ENCODE measurements at regions not wholly inside any gene's neighbourhood (a gene's known extent, or its start where the extent isn't known, plus 50 kb on each side); places are given as distances from the start of the nearest gene placed in this dataset.

- H3K36me3 Mint-ChIP-seq (ENCODE audit: insufficient read depth in 1 of 3, low read depth in 3 of 3): no peaks in the 10 kb centered on the region
- no peak overlapping the region for H4K8ac ChIP-seq (replicated peaks; ENCODE audit: insufficient read length, low read depth, low read length)
These were observed 1421.6 kb upstream of the CDH8 start for GRCh38 chr16:63457869-63458268.

More at GRCh38 chr16:63457869-63458268, 1421.6 kb upstream of the CDH8 start:
- Histone ChIP-seq H3K4me2 (ENCODE audit: insufficient read depth, insufficient read length, low read length) (no peak overlapping the region), H3K27ac (ENCODE audit: insufficient read length, low read depth, low read length) (no peak overlapping the region), H2BK5ac (ENCODE audit: insufficient read length, low read length) (no peak overlapping the region), H4K5ac (ENCODE audit: insufficient read length, low read depth, low read length) (no peak overlapping the region), H3K9me3 (ENCODE audit: control insufficient read depth, low read depth, low read length) (no peaks in the 10 kb centered on the region), H3K4me1 (ENCODE audit: insufficient read depth, low read length) (no peaks in the 10 kb centered on the region), H3K18ac (ENCODE audit: insufficient read length, low read depth, low read length) (no peak overlapping the region), H2AK5ac (ENCODE audit: insufficient read length, low read length) (no peak overlapping the region), H3K56ac (ENCODE audit: insufficient read length, low read depth, low read length) (no peak overlapping the region), H3K23ac (ENCODE audit: insufficient read length, low read depth, low read length) (no peak overlapping the region), H3K79me2 (ENCODE audit: insufficient read depth, low read length) (no peaks in the 10 kb centered on the region), H3K27me3 (ENCODE audit: insufficient read depth, low read length) (no peaks in the 10 kb centered on the region), H2BK120ac (ENCODE audit: low read depth, low read length, poor library complexity, severe bottlenecking) (no peak overlapping the region), H4K91ac (ENCODE audit: insufficient read length, low read depth, low read length) (no peak overlapping the region), H2BK12ac (ENCODE audit: insufficient read length, low read depth, low read length) (no peak overlapping the region), H3K4ac (ENCODE audit: low read depth, low read length) (no peak overlapping the region), H3K9ac (ENCODE audit: extremely low read depth, insufficient read length, low read length) (no peak overlapping the region), H3K23me2 (ENCODE audit: insufficient read length, low read depth, low read length, poor library complexity, severe bottlenecking) (no peaks in the 10 kb centered on the region), H4K20me1 (ENCODE audit: control insufficient read depth, insufficient read depth, insufficient read length) (no peaks in the 10 kb centered on the region), H3T11ph (ENCODE audit: low read length) (no peak overlapping the region), H3K14ac (ENCODE audit: insufficient read depth, low read length) (no peak overlapping the region), H2AFZ (ENCODE audit: low read length) (no peak overlapping the region), H3K79me1 (ENCODE audit: insufficient read depth, low read depth, low read length, poor library complexity, severe bottlenecking) (no peaks in the 10 kb centered on the region), H2BK20ac (ENCODE audit: low read depth, low read length, poor library complexity, severe bottlenecking) (no peak overlapping the region), H2BK15ac (ENCODE audit: low read depth, low read length) (no peak overlapping the region)
- H3K4me3 Mint-ChIP-seq: no peak overlapping the region
- H3K27ac Mint-ChIP-seq: no peak overlapping the region
- no CpG with 5 or more reads among the region's 2 CpGs for WGBS (ENCODE audit: extremely low coverage, insufficient read length, low lambda C conversion rate)
- DNase-seq: no peak
- TF ChIP-seq, protein P1, sequence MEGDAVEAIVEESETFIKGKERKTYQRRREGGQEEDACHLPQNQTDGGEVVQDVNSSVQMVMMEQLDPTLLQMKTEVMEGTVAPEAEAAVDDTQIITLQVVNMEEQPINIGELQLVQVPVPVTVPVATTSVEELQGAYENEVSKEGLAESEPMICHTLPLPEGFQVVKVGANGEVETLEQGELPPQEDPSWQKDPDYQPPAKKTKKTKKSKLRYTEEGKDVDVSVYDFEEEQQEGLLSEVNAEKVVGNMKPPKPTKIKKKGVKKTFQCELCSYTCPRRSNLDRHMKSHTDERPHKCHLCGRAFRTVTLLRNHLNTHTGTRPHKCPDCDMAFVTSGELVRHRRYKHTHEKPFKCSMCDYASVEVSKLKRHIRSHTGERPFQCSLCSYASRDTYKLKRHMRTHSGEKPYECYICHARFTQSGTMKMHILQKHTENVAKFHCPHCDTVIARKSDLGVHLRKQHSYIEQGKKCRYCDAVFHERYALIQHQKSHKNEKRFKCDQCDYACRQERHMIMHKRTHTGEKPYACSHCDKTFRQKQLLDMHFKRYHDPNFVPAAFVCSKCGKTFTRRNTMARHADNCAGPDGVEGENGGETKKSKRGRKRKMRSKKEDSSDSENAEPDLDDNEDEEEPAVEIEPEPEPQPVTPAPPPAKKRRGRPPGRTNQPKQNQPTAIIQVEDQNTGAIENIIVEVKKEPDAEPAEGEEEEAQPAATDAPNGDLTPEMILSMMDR (conservative IDR thresholded peaks at IDR 0.05): no peak
- peaks cover 3 to 5% of the 10 kb centered on the region in 2 experiments for H3K4me1 Mint-ChIP-seq
- H3K9me3 Mint-ChIP-seq: no peaks in the 10 kb centered on the region
- H3K27me3 Mint-ChIP-seq (ENCODE audit: low read depth): no peaks in the 10 kb centered on the region

Measured in H9 (cell line).